ENCODE measurements at regions not wholly inside any gene's neighbourhood (a gene's known extent, or its start where the extent isn't known, plus 50 kb on each side); places are given as distances from the start of the nearest gene placed in this dataset.

DNA sequence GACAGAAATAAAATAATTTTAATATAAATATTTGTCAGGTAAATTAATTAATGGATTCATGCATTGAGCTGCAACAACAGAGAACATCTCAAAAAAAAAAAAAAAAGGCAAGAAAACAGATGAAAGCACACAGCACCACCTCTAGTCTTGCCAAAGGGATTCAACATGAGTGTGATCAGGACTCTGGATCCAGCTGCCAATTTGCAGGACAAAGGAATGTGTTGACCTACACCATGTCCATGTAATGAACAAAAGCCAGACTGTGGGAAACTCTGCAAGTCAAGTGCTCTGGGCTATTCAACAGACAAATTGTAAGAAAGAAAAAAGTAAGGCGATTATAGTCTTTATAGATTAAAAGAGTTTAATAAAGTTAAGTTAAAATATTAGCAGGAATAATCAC lies 769.3 kb downstream of the TLR4 start:
- H3K36me3 ChIP-seq = no peaks in the 10 kb centered on the region
- DNase-seq (ENCODE audit: extremely low spot score) = no peak
- H3K27me3 ChIP-seq = no peaks in the 10 kb centered on the region
- no peak overlapping the region for H3K27ac ChIP-seq (replicated peaks in 1 of 4)
- H3K4me3 ChIP-seq = no peak overlapping the region
- H3K9me3 ChIP-seq = no peaks in the 10 kb centered on the region
- H3K4me1 ChIP-seq = peaks cover 0 to 3% (median 0%) of the 10 kb centered on the region in 4 donors
- 71% methylated on average over 1 of the region's 1 CpG for WGBS
- intact Hi-C loops (cut with DNase I) = no loop called here
- TF ChIP-seq POLR2AphosphoS5 (IDR thresholded peaks at IDR 0.05) (no peak), EP300 (IDR thresholded peaks at IDR 0.05) (no peak), POLR2A (IDR thresholded peaks at IDR 0.05; ENCODE audit: low read depth) (no peak)
- TF ChIP-seq, protein P1, sequence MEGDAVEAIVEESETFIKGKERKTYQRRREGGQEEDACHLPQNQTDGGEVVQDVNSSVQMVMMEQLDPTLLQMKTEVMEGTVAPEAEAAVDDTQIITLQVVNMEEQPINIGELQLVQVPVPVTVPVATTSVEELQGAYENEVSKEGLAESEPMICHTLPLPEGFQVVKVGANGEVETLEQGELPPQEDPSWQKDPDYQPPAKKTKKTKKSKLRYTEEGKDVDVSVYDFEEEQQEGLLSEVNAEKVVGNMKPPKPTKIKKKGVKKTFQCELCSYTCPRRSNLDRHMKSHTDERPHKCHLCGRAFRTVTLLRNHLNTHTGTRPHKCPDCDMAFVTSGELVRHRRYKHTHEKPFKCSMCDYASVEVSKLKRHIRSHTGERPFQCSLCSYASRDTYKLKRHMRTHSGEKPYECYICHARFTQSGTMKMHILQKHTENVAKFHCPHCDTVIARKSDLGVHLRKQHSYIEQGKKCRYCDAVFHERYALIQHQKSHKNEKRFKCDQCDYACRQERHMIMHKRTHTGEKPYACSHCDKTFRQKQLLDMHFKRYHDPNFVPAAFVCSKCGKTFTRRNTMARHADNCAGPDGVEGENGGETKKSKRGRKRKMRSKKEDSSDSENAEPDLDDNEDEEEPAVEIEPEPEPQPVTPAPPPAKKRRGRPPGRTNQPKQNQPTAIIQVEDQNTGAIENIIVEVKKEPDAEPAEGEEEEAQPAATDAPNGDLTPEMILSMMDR (IDR thresholded peaks at IDR 0.05) = no peak

DNA sequence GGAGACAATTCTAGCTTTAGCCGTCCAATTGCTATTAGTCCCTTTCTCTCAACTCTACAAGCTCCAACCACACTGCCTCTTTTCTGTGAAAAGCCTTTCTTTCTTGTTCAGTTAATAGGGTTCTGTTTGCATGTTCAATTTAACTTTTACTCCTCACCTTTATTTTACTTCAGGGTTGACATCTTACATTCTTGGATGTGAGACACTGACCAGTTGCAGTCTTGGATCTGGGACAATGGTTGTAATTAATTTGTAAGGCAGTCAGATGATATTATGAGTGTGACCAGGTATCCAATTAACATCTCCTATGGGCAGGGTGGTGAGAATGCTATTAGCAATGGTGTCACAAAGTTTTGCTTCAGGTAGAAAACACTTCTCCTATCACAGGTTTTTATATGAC lies 774.5 kb downstream of the TLR4 start:
- intact Hi-C loops (cut with DNase I) = no loop called here
- no peak overlapping the region for H3K4me3 ChIP-seq
- no peak overlapping the region for H3K27ac ChIP-seq (replicated peaks in 1 of 4)
- WGBS = 90% methylated on average over 1 of the region's 1 CpG
- DNase-seq (ENCODE audit: extremely low spot score) = no peak
- no peaks in the 10 kb centered on the region for H3K4me1 ChIP-seq
- H3K27me3 ChIP-seq = no peaks in the 10 kb centered on the region
- no peaks in the 10 kb centered on the region for H3K9me3 ChIP-seq
- H3K36me3 ChIP-seq = no peaks in the 10 kb centered on the region
- no peak for TF ChIP-seq POLR2A (IDR thresholded peaks at IDR 0.05; ENCODE audit: low read depth)

DNA sequence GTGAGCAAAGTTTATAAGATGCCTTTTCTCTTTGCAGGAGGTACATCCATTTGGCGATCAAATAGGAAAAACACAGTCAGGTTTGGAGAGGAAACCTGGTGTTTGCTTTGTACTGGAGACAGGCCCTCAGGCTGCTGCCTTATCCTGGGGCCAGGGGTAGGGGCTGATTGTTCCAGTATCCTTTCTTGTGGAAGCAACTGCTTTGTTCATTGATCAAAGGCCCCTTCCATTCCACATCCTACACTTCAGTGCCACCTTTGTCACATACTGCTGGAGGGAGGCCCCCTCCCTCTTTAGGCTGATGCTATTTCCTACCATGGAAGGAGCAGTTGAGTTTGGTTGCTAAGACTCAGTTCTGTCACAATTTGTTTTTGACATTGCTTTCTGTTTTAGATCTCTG lies 778.1 kb downstream of the TLR4 start:
- no peaks in the 10 kb centered on the region for H3K4me1 ChIP-seq

DNA sequence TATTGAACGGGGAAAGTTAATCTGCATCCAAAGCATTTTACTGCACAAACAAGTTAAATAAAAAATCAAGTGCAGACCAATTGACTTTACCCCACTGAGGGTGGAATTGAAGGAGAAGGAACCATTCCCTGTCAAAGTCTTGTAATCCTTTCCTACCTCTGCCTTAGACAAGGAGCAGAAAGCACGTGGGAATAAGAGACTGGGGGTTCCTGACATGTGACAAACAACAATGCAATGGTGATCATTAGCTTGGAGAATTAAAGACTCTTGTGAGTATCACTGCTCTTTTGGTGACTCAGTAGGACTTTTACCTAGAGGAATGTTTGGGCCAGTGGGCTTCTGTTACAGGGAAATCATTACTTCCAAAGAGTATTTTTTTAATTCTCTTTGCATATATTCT lies 779.5 kb downstream of the TLR4 start:
- TF ChIP-seq POLR2AphosphoS5 (IDR thresholded peaks at IDR 0.05) (no peak), POLR2A (IDR thresholded peaks at IDR 0.05; ENCODE audit: low read depth) (no peak), EP300 (IDR thresholded peaks at IDR 0.05) (no peak)
- TF ChIP-seq, protein P1 (IDR thresholded peaks at IDR 0.05) = no peak
- no peak overlapping the region for H3K4me3 ChIP-seq
- no peaks in the 10 kb centered on the region for H3K9me3 ChIP-seq
- WGBS = 68% methylated on average over 2 of the region's 2 CpGs
- H3K4me1 ChIP-seq = no peaks in the 10 kb centered on the region
- H3K27ac ChIP-seq (replicated peaks in 1 of 4) = no peak overlapping the region
- no peaks in the 10 kb centered on the region for H3K36me3 ChIP-seq
- DNase-seq (ENCODE audit: extremely low spot score) = no peak
- intact Hi-C loops (cut with DNase I) = no loop called here
- H3K27me3 ChIP-seq = no peaks in the 10 kb centered on the region

More for the DNA sequence above, 778.1 kb downstream of the TLR4 start:
- no peaks in the 10 kb centered on the region for H3K36me3 ChIP-seq
- no peak overlapping the region for H3K4me3 ChIP-seq
- no peaks in the 10 kb centered on the region for H3K9me3 ChIP-seq
- H3K27me3 ChIP-seq = no peaks in the 10 kb centered on the region
- intact Hi-C loops (cut with DNase I) = no loop called here
- TF ChIP-seq EP300 (IDR thresholded peaks at IDR 0.05) (no peak), POLR2AphosphoS5 (IDR thresholded peaks at IDR 0.05) (no peak), POLR2A (IDR thresholded peaks at IDR 0.05; ENCODE audit: low read depth) (no peak)
- TF ChIP-seq, protein P1 (IDR thresholded peaks at IDR 0.05) = no peak
- H3K27ac ChIP-seq (replicated peaks in 1 of 4) = no peak overlapping the region
- WGBS = 86% methylated on average over 1 of the region's 1 CpG
- DNase-seq (ENCODE audit: extremely low spot score) = no peak

DNA sequence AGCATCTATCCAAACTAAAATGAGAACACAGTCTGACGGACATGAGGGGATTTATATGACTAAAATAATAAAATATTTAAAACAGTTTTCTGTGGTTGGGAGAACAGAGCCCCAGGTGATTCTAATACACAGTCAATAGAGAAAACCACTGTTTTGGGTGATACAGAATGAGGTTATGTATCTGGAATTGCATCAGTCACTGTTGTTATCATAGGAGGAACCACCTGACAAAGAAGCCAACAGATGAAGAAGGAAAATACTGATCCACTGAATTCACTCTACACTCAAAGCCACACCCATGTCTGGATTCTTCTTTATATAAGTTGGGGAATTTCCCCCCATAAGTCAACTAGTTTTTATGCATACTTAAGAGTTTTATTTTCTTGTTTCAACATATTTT lies 799.0 kb downstream of the TLR4 start:
- Histone ChIP-seq H3K27me3 (peaks cover 0 to 5% (median 0%) of the 10 kb centered on the region in 4 donors), H3K9me3 (peaks cover 0 to 10% (median 4%) of the 10 kb centered on the region in 4 donors), H3K4me3 (no peak overlapping the region), H3K36me3 (no peaks in the 10 kb centered on the region), H3K27ac (replicated peaks in 1 of 4) (no peak overlapping the region), H3K4me1 (no peaks in the 10 kb centered on the region)
- WGBS = 76% methylated on average over 1 of the region's 1 CpG
- intact Hi-C loops (cut with DNase I) = no loop called here
- TF ChIP-seq EP300 (IDR thresholded peaks at IDR 0.05) (no peak), POLR2A (IDR thresholded peaks at IDR 0.05; ENCODE audit: low read depth) (no peak), POLR2AphosphoS5 (IDR thresholded peaks at IDR 0.05) (no peak)
- TF ChIP-seq, protein P1 (IDR thresholded peaks at IDR 0.05) = no peak
- DNase-seq (ENCODE audit: extremely low spot score) = no peak

All from esophagus muscularis mucosa (tissue), 4 donors.